Peyer's patch (tissue), 4 donors: ENCODE measurements at regions not wholly inside any gene's neighbourhood (a gene's known extent, or its start where the extent isn't known, plus 50 kb on each side); places are given as distances from the start of the nearest gene placed in this dataset.

Experiments
- DNase-seq, 3 donors: peaks; one replicate each; pipeline ENCODE4 v3.0.0-alpha.2; 2017 to 2019
- H3K27ac ChIP-seq, 4 donors: fragments of 200-600 bp; sonication (generic); one replicate each; pipeline ENCODE4 v1.5.1; 2016 to 2019
- H3K27me3 ChIP-seq, 2 donors: fragments of 200-600 bp; sonication (generic); one replicate each; pipeline ENCODE4 v1.5.1; 2019
- H3K36me3 ChIP-seq, 3 donors: fragments of 200-600 bp; sonication (generic); one replicate each; pipeline ENCODE4 v1.5.1; 2016 to 2019
- H3K4me1 ChIP-seq, 4 donors: fragments of 200-600 bp; sonication (generic); one replicate each; pipeline ENCODE4 v1.5.1; 2016 to 2019
- H3K4me3 ChIP-seq, 4 donors: fragments of 200-600 bp; sonication (generic); 1 replicate in 3 of 4; 2 replicates in 1 of 4; pipeline ENCODE4 v1.5.1; 2016 to 2019; ENCODE audit warnings: mild to moderate bottlenecking in 1 of 4
- H3K9me3 ChIP-seq, 4 donors: fragments of 200-600 bp; sonication (generic); one replicate each; pipeline ENCODE4 v1.5.1; 2016 to 2019; ENCODE audit warnings: mild to moderate bottlenecking in 1 of 4
- POLR2A ChIP-seq, 2 donors: fragments of 450-650 bp; IDR thresholded peaks; one replicate each; pipeline ENCODE4 v1.5.1; 2017; ENCODE audit warnings: antibody characterized with exemption in 2 of 2, mild to moderate bottlenecking in 2 of 2, moderate library complexity in 2 of 2
- TF ChIP-seq, protein P1 (sequence below), 6 experiments: fragments of 450-650 bp in 4 of 6; fragments of 200-600 bp in 2 of 6; sonication (generic) in 1 of 6; IDR thresholded peaks; one replicate each; pipeline ENCODE4 v1.5.1; 2017 to 2019; ENCODE audit warnings: antibody characterized with exemption in 6 of 6, mild to moderate bottlenecking in 3 of 6, moderate library complexity in 1 of 6

DNA sequence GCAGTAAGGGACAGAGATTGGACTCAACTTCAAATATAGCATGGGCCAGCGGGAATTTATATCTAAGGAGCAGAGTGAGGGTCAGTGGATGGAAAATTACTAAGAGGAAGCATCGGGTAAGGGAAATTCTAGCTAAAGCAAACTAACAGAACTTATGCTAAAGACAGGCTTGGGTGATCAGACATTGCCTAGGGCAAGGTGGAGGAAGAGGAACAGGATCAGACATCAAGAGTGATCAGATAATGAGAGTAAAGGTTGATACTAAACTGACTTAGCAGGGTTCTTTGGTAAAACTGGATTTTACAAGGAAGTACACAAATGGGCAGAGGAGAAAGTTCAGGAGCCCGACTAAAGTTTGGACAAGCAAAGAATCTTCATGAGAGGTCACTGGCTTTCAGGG lies 86.3 kb upstream of the TOM1L1 start:
- Histone ChIP-seq H3K27ac (no peak overlapping the region), H3K4me3 (no peak overlapping the region), H3K4me1 (no peaks in the 10 kb centered on the region), H3K27me3 (no peaks in the 10 kb centered on the region), H3K36me3 (no peaks in the 10 kb centered on the region), H3K9me3 (no peaks in the 10 kb centered on the region)
- DNase-seq, result no peak
- TF ChIP-seq POLR2A (IDR thresholded peaks at IDR 0.05), result no peak
- TF ChIP-seq, protein P1, sequence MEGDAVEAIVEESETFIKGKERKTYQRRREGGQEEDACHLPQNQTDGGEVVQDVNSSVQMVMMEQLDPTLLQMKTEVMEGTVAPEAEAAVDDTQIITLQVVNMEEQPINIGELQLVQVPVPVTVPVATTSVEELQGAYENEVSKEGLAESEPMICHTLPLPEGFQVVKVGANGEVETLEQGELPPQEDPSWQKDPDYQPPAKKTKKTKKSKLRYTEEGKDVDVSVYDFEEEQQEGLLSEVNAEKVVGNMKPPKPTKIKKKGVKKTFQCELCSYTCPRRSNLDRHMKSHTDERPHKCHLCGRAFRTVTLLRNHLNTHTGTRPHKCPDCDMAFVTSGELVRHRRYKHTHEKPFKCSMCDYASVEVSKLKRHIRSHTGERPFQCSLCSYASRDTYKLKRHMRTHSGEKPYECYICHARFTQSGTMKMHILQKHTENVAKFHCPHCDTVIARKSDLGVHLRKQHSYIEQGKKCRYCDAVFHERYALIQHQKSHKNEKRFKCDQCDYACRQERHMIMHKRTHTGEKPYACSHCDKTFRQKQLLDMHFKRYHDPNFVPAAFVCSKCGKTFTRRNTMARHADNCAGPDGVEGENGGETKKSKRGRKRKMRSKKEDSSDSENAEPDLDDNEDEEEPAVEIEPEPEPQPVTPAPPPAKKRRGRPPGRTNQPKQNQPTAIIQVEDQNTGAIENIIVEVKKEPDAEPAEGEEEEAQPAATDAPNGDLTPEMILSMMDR (IDR thresholded peaks at IDR 0.05), result no peak

DNA sequence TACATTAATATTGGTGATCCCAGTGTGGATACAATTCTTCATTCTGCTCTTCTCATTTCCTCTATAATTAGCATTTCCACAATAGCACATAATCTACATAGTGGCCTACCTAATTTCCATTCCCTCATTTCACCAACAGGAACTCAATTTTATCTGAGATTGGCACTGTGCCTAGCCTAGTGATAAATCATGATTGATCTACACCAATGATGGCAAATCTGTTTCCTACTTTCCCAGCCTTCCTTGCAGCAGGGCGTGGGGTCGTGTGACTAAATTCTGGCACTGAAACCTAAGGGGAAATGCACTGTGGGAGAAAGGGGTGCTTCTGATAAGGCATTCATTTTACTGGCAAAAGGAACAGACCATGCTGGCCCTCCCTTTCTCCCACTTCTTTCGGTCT lies 66.6 kb upstream of the TOM1L1 start:
- Histone ChIP-seq H3K36me3 (no peaks in the 10 kb centered on the region), H3K4me3 (no peak overlapping the region), H3K4me1 (no peaks in the 10 kb centered on the region), H3K27ac (no peak overlapping the region), H3K9me3 (no peaks in the 10 kb centered on the region), H3K27me3 (no peaks in the 10 kb centered on the region)
- DNase-seq, result no peak
- TF ChIP-seq, protein P1 (IDR thresholded peaks at IDR 0.05), result no peak
- no peak for TF ChIP-seq POLR2A (IDR thresholded peaks at IDR 0.05)

DNA sequence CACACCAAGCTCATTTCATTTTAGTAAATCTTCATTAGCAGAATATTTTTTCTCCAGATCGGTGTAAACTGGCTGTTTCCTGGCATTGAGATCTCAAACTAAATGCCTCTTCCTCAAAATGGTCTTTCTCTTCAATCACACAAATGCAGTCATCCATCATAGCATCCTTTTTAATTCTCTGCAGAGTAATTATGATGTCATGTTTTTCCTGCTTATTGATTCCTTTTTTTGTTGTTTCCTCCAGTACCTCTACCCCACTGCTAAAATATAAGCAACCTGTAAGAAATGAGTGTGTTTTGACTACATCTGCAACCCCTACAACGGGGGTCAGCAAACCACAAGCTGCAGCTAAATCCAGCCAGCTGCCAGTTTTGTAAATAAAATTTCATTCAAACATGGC lies 65.6 kb upstream of the TOM1L1 start:
- no peaks in the 10 kb centered on the region for H3K27me3 ChIP-seq
- TF ChIP-seq, protein P1 (IDR thresholded peaks at IDR 0.05), result no peak
- no peak for TF ChIP-seq POLR2A (IDR thresholded peaks at IDR 0.05)
- no peak for DNase-seq
- no peaks in the 10 kb centered on the region for H3K36me3 ChIP-seq
- no peak overlapping the region for H3K27ac ChIP-seq
- no peaks in the 10 kb centered on the region for H3K9me3 ChIP-seq
- no peaks in the 10 kb centered on the region for H3K4me1 ChIP-seq
- no peak overlapping the region for H3K4me3 ChIP-seq

DNA sequence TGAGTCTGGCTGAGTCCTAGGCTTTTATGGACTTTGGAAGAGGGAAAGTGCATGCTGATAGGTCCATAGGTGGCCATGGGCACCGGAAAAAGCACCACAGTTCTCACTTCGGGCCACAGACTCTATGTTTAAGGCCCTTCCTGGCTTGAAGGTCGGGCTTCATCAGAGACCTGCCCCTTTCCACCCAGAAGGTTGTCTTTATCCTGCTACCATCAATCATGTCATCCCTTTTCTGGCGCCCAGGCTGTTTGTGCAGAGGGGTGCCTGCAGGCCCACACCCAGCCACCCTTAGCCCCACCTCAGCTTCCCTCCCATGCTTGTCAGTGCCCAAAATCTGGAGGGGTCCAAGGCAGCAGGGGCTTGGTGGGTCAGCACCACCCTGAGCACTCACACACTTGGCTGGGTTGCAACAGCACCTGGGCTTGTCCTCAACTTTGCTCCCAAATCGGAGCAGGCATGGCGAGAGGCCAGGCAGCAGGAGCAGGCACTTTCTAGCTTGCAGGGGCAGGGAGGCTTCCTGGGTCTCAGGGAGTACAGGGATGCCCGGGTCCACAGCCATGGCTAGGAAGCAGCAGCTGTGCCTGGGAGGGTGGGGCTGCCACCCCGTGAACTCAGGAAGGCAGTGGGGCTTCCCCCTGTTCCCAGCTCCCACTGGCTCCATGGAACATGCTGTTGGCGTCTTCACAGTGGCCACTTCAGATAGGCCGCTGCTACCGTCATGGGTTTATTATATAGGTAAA lies 63.8 kb upstream of the TOM1L1 start:
- Histone ChIP-seq H3K4me1 (no peaks in the 10 kb centered on the region), H3K9me3 (no peaks in the 10 kb centered on the region), H3K27me3 (no peaks in the 10 kb centered on the region), H3K27ac (no peak overlapping the region), H3K4me3 (no peak overlapping the region), H3K36me3 (no peaks in the 10 kb centered on the region)
- no peak for DNase-seq
- TF ChIP-seq, protein P1 (IDR thresholded peaks at IDR 0.05), result no peak
- no peak for TF ChIP-seq POLR2A (IDR thresholded peaks at IDR 0.05)

DNA sequence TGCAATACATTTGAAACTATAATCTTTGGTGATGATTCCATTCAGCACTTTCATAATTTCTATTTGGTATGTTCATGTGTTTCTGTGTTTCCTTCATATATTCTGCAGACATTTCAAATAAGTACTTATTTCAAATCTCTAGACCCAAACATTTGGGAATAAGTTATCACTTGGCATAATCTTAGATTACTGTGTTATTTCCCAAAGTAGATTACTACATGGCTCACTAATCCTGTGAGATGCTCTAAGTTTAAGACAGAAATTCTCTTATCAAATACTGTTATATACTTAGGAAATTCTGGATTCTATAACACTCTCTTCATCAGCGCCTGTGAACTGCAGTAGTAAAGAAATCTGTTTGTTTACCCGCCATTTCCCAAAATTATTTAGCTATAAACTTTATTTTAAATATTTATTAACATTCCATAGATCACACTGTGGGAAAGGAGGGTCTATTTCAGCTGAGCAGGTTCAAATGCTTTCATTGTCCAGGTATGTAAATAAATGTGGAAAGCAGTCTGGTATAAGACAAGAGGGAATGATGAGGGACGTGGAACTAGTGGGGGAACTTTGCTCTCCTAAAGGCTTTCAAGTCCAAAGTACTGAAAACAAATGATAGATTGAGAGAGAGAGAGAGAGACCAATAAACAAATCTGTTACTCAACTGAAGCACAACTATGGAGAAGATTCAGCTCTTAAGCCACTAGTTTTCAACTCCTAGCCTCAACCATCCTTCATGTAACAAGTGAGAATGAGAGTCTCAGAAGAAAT lies 61.8 kb upstream of the TOM1L1 start:
- Histone ChIP-seq H3K27me3 (no peaks in the 10 kb centered on the region), H3K9me3 (no peaks in the 10 kb centered on the region), H3K36me3 (no peaks in the 10 kb centered on the region), H3K27ac (no peak overlapping the region), H3K4me1 (no peaks in the 10 kb centered on the region), H3K4me3 (no peak overlapping the region)
- TF ChIP-seq, protein P1 (IDR thresholded peaks at IDR 0.05), result no peak
- TF ChIP-seq POLR2A (IDR thresholded peaks at IDR 0.05), result no peak
- no peak for DNase-seq
